Fibroblast of mammary gland (primary cell): ENCODE measurements at regions not wholly inside any gene's neighbourhood (a gene's known extent, or its start where the extent isn't known, plus 50 kb on each side); places are given as distances from the start of the nearest gene placed in this dataset.

Source experiments
- DNase-seq: peaks from one replicate; pipeline ENCODE4 v3.0.0-alpha.2; 2010; ENCODE audit warnings: low read depth
- H3K4me3 ChIP-seq: 2 replicates; pipeline ENCODE4 v1.5.1; 2011; ENCODE audit warnings: low read depth, mild to moderate bottlenecking, low read length, moderate library complexity; ENCODE audit not compliant: control insufficient read depth
- TF ChIP-seq, protein P1 (sequence below): conservative IDR thresholded peaks from 2 replicates; pipeline ENCODE4 v1.5.1; 2011; ENCODE audit warnings: low read depth, low read length, inconsistent platforms; ENCODE audit not compliant: control insufficient read depth, insufficient read depth

GRCh38 chr2:152920846-152921245, 202.4 kb downstream of the ARL6IP6 start:
- DNase-seq = peak; percentile 38
- H3K4me3 ChIP-seq = no peak overlapping the region
- TF ChIP-seq, protein P1, sequence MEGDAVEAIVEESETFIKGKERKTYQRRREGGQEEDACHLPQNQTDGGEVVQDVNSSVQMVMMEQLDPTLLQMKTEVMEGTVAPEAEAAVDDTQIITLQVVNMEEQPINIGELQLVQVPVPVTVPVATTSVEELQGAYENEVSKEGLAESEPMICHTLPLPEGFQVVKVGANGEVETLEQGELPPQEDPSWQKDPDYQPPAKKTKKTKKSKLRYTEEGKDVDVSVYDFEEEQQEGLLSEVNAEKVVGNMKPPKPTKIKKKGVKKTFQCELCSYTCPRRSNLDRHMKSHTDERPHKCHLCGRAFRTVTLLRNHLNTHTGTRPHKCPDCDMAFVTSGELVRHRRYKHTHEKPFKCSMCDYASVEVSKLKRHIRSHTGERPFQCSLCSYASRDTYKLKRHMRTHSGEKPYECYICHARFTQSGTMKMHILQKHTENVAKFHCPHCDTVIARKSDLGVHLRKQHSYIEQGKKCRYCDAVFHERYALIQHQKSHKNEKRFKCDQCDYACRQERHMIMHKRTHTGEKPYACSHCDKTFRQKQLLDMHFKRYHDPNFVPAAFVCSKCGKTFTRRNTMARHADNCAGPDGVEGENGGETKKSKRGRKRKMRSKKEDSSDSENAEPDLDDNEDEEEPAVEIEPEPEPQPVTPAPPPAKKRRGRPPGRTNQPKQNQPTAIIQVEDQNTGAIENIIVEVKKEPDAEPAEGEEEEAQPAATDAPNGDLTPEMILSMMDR = no peak

GRCh38 chr2:152910970-152911369, 192.6 kb downstream of the ARL6IP6 start:
- no peak overlapping the region for H3K4me3 ChIP-seq
- DNase-seq = no peak
- TF ChIP-seq, protein P1 = no peak

DNA sequence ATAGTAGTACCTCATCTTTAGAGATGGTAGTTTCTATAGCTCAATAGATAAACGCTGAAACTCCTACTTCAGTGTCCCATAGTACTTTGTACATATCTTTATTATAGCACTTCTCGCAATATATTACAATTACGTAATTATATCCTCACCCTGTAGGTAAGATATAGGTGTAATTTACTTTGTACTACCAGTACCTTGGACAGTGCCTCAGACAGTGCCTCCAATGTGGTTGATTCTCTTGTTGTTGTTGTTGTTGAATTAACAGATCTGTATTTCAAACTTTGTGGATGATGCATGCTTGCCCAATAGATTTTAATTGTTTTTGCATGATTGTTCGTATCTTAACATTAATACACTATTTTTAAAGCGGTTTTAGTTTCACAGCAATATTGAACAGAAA, 188.6 kb downstream of the ARL6IP6 start:
- H3K4me3 ChIP-seq = no peak overlapping the region
- TF ChIP-seq, protein P1 = no peak
- no peak for DNase-seq

- DNase-seq = no peak
- H3K4me3 ChIP-seq = no peak overlapping the region
- TF ChIP-seq, protein P1 = no peak
These were observed 175.6 kb downstream of the ARL6IP6 start for GRCh38 chr2:152894051-152894450.

- H3K4me3 ChIP-seq = no peak overlapping the region
- DNase-seq = no peak
- TF ChIP-seq, protein P1 = no peak
These were observed 172.3 kb downstream of the ARL6IP6 start for GRCh38 chr2:152890736-152891135.

DNA sequence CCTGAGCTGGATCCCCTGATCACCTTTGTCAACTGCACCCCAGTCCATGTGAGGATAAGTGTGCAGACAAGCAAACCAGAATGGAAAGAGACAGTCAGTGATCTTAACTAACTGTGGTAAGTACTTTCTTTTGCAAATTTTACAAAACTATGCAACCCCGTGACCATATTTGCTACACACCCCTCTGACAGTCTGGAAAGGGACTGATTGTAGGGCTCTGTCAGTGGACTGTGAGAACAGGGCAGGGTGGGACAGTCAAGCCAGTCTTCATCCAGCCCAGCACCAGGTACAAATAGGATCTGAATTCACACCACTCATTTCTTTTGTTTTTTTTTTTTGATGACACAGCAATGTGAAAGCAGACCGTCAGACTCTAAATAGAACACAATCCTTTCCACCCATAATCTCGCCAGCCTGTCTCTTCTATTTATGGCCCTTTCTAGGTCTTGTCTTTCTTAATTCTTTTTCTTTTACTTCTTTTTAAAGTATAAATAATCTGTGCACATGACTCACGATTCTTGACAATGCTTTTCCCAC, 165.6 kb downstream of the ARL6IP6 start:
- H3K4me3 ChIP-seq = no peak overlapping the region
- TF ChIP-seq, protein P1 = no peak
- no peak for DNase-seq

DNA sequence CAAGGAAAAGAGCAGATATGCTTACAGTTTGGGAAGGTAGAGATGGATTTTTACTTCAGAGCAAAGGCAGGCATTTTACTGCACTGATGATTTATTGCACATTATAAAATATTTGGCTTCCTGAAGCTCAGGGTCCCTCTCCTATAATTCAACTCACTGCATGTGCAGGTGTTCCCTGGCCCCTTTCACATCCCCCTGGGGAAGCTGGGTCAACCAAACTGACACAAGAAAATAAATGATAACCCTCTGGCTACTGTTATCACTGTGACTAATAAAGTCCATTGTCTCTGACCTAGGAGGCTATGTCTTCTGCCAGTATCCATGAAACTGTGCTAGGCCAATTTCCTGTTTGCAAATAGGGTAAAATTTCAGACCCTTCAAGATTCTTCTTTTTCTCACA, 163.1 kb downstream of the ARL6IP6 start:
- TF ChIP-seq, protein P1 = no peak
- DNase-seq = no peak
- no peak overlapping the region for H3K4me3 ChIP-seq
